Endometrium (tissue), 2 donors: ENCODE measurements at regions not wholly inside any gene's neighbourhood (a gene's known extent, or its start where the extent isn't known, plus 50 kb on each side); places are given as distances from the start of the nearest gene placed in this dataset.

Experiments used
- FAIRE-seq: peaks from 2 replicates; lab custom pipeline; 2012; peaks lifted over from hg19 to GRCh38; lab: Jason Lieb, UNC
- donor health status: control.
- donor health status: control.

- peak; percentile 99 for FAIRE-seq
Observed at GRCh38 chr10:63744060-63744941, 223.1 kb downstream of the REEP3 start.

GRCh38 chr10:63749915-63750314 is 228.7 kb downstream of the REEP3 start:
- FAIRE-seq, result no peak

GRCh38 chr10:63751836-63752235 is 230.6 kb downstream of the REEP3 start:
- FAIRE-seq, result no peak

- no peak for FAIRE-seq
Observed at GRCh38 chr10:63752318-63752717, 231.1 kb downstream of the REEP3 start.

GRCh38 chr10:63753808-63754207 is 232.6 kb downstream of the REEP3 start:
- FAIRE-seq, result peak; percentile 89

GRCh38 chr10:63755441-63755840 is 234.2 kb downstream of the REEP3 start:
- FAIRE-seq, result no peak

- FAIRE-seq, result no peak
Observed at GRCh38 chr10:63757067-63757466, 235.9 kb downstream of the REEP3 start.

- FAIRE-seq, result no peak
Observed at GRCh38 chr10:63758080-63758479, 236.9 kb downstream of the REEP3 start.

GRCh38 chr10:63759335-63759734 is 238.1 kb downstream of the REEP3 start:
- no peak for FAIRE-seq

GRCh38 chr10:63760034-63760707 is 239.0 kb downstream of the REEP3 start:
- no peak for FAIRE-seq

- FAIRE-seq, result no peak
Observed at GRCh38 chr10:63760708-63761047, 239.5 kb downstream of the REEP3 start.

GRCh38 chr10:63761243-63761642 is 240.0 kb downstream of the REEP3 start:
- FAIRE-seq, result no peak

- FAIRE-seq, result no peak
Observed at GRCh38 chr10:63763744-63764143, 242.5 kb downstream of the REEP3 start.

GRCh38 chr10:63765126-63765525 is 243.9 kb downstream of the REEP3 start:
- no peak for FAIRE-seq

- FAIRE-seq, result peak; percentile 70
Observed at GRCh38 chr10:63766745-63767137, 245.5 kb downstream of the REEP3 start.

- FAIRE-seq, result peak; percentile 82
Observed at GRCh38 chr10:63767138-63767801, 246.1 kb downstream of the REEP3 start.

- FAIRE-seq, result no peak
Observed at GRCh38 chr10:63769367-63769766, 248.2 kb downstream of the REEP3 start.

- FAIRE-seq, result no peak
Observed at GRCh38 chr10:63770523-63770922, 249.3 kb downstream of the REEP3 start.

GRCh38 chr10:63772491-63772890 is 251.3 kb downstream of the REEP3 start:
- no peak for FAIRE-seq

- FAIRE-seq, result no peak
Observed at GRCh38 chr10:63773106-63773505, 251.9 kb downstream of the REEP3 start.

GRCh38 chr10:63773962-63774361 is 252.8 kb downstream of the REEP3 start:
- no peak for FAIRE-seq

GRCh38 chr10:63780101-63780500 is 258.9 kb downstream of the REEP3 start:
- no peak for FAIRE-seq

GRCh38 chr10:63781226-63781625 is 260.0 kb downstream of the REEP3 start:
- no peak for FAIRE-seq
